GM23338 (cell line): ENCODE measurements at regions not wholly inside any gene's neighbourhood (a gene's known extent, or its start where the extent isn't known, plus 50 kb on each side); places are given as distances from the start of the nearest gene placed in this dataset.
"Not testable (repeated sequence)": the region's sequence is repeated elsewhere in the genome, so short reads cannot be mapped to it uniquely, and the experiment has no call there.

Experiments used
- ATAC-seq: fragments of 200-7000 bp; cut with Tn5 transposase; 3 replicates; pipeline ENCODE4 v1.9.1; 2020
- DNase-seq: peaks from one replicate; pipeline ENCODE4 v3.0.0-alpha.2; 2015; ENCODE audit warnings: low spot score
- H2AFZ ChIP-seq: fragments of 200-600 bp; sonication (generic); 2 replicates; pipeline ENCODE4 v1.8.0; 2016; ENCODE audit warnings: antibody characterized with exemption, mild to moderate bottlenecking, moderate library complexity
- H3F3A ChIP-seq: fragments of 200-600 bp; sonication (generic); replicated peaks from 2 replicates; pipeline ENCODE4 v1.8.0; 2017; ENCODE audit warnings: antibody characterized with exemption, mixed run types, low read depth
- H3K27ac ChIP-seq: fragments of 200-600 bp; sonication (generic); 2 replicates; pipeline ENCODE4 v1.6.1; 2016; ENCODE audit warnings: low read depth
- H3K27me3 ChIP-seq: fragments of 200-600 bp; sonication (generic); 2 replicates; pipeline ENCODE4 v1.8.0; 2016; ENCODE audit warnings: mild to moderate bottlenecking, mixed run types, moderate library complexity; ENCODE audit not compliant: insufficient read depth
- H3K36me3 ChIP-seq: fragments of 200-600 bp; sonication (generic); 2 replicates; pipeline ENCODE4 v1.8.0; 2016; ENCODE audit warnings: mild to moderate bottlenecking; ENCODE audit not compliant: insufficient read depth
- H3K4me1 ChIP-seq: fragments of 200-600 bp; sonication (generic); 2 replicates; pipeline ENCODE4 v1.8.0; 2016; ENCODE audit warnings: mild to moderate bottlenecking, moderate library complexity; ENCODE audit not compliant: insufficient read depth
- H3K4me2 ChIP-seq: fragments of 200-600 bp; sonication (generic); 2 replicates; pipeline ENCODE4 v1.7.1; 2017; ENCODE audit warnings: mixed run types
- H3K4me3 ChIP-seq: fragments of 200-600 bp; sonication (generic); 2 replicates; pipeline ENCODE4 v1.6.1; 2016; ENCODE audit warnings: mixed run types
- H3K79me2 ChIP-seq: fragments of 200-600 bp; sonication (generic); replicated peaks from 2 replicates; pipeline ENCODE4 v1.8.0; 2017; ENCODE audit warnings: mild to moderate bottlenecking; ENCODE audit not compliant: insufficient read depth
- H3K9me2 ChIP-seq: fragments of 200-600 bp; sonication (generic); 2 replicates; pipeline ENCODE4 v1.8.0; 2017; ENCODE audit not compliant: insufficient read depth
- H4K20me1 ChIP-seq: fragments of 200-600 bp; sonication (generic); replicated peaks from 2 replicates; pipeline ENCODE4 v1.8.0; 2017; ENCODE audit warnings: mild to moderate bottlenecking; ENCODE audit not compliant: insufficient read depth
- H3K27ac Mint-ChIP-seq: 2 replicates; pipeline ENCODE4 v1.8.0; 2020; ENCODE audit warnings: inconsistent platforms, mild to moderate bottlenecking, moderate library complexity, mixed read lengths
- H3K27me3 Mint-ChIP-seq: 3 replicates; pipeline ENCODE4 v1.8.0; 2022; ENCODE audit warnings: low read depth, mild to moderate bottlenecking, moderate library complexity, mixed read lengths, inconsistent platforms; ENCODE audit not compliant: insufficient read depth, poor library complexity
- H3K36me3 Mint-ChIP-seq: 3 replicates; pipeline ENCODE4 v1.8.0; 2021; ENCODE audit warnings: low read depth, mild to moderate bottlenecking, inconsistent platforms, moderate library complexity, mixed read lengths
- H3K4me1 Mint-ChIP-seq: 3 replicates; pipeline ENCODE4 v1.8.0; 2020; ENCODE audit warnings: mild to moderate bottlenecking, inconsistent platforms, mixed read lengths
- H3K4me3 Mint-ChIP-seq: 3 replicates; pipeline ENCODE4 v1.8.0; 2021; ENCODE audit warnings: moderate library complexity, mild to moderate bottlenecking, inconsistent platforms, mixed read lengths
- H3K9me3 Mint-ChIP-seq: 3 replicates; pipeline ENCODE4 v1.8.0; 2020; ENCODE audit warnings: moderate library complexity, mild to moderate bottlenecking, inconsistent platforms, mixed read lengths
- EZH2 ChIP-seq: fragments of 200-600 bp; sonication (generic); IDR thresholded peaks from one replicate; pipeline ENCODE4 v1.8.0; 2017; ENCODE audit warnings: antibody characterized with exemption, mild to moderate bottlenecking, low read depth; ENCODE audit not compliant: unreplicated experiment
- EZH2phosphoT487 ChIP-seq: fragments of 200-600 bp; sonication (generic); IDR thresholded peaks from one replicate; pipeline ENCODE4 v1.8.1; 2018; ENCODE audit warnings: antibody characterized with exemption; ENCODE audit not compliant: unreplicated experiment
- JUNB ChIP-seq: IDR thresholded peaks from one replicate; pipeline ENCODE4 v1.6.1; 2016; ENCODE audit warnings: antibody characterized with exemption; ENCODE audit not compliant: unreplicated experiment
- STAT1 ChIP-seq: IDR thresholded peaks from one replicate; pipeline ENCODE4 v1.6.1; 2016; ENCODE audit warnings: antibody characterized with exemption; ENCODE audit not compliant: unreplicated experiment
- ZNF114 ChIP-seq: fragments of 250-450 bp; sonication (Bioruptor Pico); IDR thresholded peaks from 2 replicates; pipeline ENCODE4 v1.5.0; 2020; ENCODE audit warnings: mild to moderate bottlenecking, moderate library complexity
- TF ChIP-seq, protein P1 (sequence below), 2 experiments: fragments of 200-600 bp in 1 of 2; sonication (generic) in 1 of 2; conservative IDR thresholded peaks; 2 replicates each; pipeline versions ENCODE4 v1.5.1 to v1.6.1; 2016 to 2017; ENCODE audit warnings: antibody characterized with exemption in 2 of 2, low read depth in 2 of 2, mild to moderate bottlenecking in 2 of 2, moderate library complexity in 1 of 2
- TF ChIP-seq, protein P2 (sequence below): IDR thresholded peaks from one replicate; pipeline ENCODE4 v1.6.1; 2018; ENCODE audit warnings: antibody characterized with exemption; ENCODE audit not compliant: unreplicated experiment
- TF ChIP-seq, protein P3 (sequence below): fragments of 250-450 bp; sonication (Bioruptor Pico); IDR thresholded peaks from 2 replicates; pipeline ENCODE4 v1.5.0; 2020; ENCODE audit warnings: mild to moderate bottlenecking, moderate library complexity

DNA sequence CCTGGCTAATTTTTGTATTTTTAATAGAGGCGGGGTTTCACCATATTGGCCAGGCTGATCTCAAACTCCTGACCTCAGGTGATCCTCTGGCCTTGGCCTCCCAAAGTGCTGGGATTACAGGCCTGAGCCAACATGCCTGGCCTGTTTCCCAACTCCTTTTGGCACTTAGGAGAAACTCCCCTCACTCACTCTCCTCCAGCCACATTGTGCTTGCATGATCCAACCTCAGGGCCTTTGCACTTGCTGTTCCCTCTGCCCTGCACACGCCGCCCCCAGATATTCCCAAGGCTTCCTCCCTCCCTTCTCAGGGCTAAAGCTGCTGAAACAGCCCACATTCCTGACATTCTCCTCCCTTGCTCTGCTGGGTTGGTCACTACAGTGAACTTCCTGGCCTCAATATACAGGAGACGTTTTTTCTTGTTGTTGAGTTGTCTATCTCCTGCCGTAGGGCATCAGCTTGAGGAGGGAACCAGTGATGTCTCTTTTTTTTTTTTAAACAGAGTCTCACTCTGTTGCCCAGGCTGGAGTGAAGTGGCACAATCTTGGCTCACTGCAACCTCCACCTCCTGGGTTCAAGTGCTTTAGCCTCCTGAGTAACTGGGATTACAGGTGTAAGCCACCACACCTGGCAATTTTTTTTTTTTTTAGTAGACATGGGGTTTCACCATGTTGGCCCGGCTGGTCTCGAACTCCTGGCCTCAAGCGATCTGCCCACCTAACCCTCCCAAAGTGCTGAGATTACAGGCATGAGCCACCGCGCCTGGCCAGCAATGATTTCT, 61.4 kb upstream of the PTPN1 start:
- not testable (repeated sequence) for H3K4me1 ChIP-seq, H3K27me3 Mint-ChIP-seq, H3F3A ChIP-seq, H3K4me2 ChIP-seq, H4K20me1 ChIP-seq, H3K27me3 ChIP-seq, H3K27ac Mint-ChIP-seq, H3K9me2 ChIP-seq, H3K9me3 Mint-ChIP-seq, H3K79me2 ChIP-seq, H3K4me3 Mint-ChIP-seq, H2AFZ ChIP-seq, H3K36me3 ChIP-seq, H3K27ac ChIP-seq, H3K4me3 ChIP-seq, H3K36me3 Mint-ChIP-seq
- ATAC-seq (peak; percentile 20; the same call in 1 of the 3 replicates), DNase-seq (peak; percentile 72)
- peaks cover 14% of the 10 kb centered on the region; the same call in 2 of the 3 replicates for H3K4me1 Mint-ChIP-seq

DNA sequence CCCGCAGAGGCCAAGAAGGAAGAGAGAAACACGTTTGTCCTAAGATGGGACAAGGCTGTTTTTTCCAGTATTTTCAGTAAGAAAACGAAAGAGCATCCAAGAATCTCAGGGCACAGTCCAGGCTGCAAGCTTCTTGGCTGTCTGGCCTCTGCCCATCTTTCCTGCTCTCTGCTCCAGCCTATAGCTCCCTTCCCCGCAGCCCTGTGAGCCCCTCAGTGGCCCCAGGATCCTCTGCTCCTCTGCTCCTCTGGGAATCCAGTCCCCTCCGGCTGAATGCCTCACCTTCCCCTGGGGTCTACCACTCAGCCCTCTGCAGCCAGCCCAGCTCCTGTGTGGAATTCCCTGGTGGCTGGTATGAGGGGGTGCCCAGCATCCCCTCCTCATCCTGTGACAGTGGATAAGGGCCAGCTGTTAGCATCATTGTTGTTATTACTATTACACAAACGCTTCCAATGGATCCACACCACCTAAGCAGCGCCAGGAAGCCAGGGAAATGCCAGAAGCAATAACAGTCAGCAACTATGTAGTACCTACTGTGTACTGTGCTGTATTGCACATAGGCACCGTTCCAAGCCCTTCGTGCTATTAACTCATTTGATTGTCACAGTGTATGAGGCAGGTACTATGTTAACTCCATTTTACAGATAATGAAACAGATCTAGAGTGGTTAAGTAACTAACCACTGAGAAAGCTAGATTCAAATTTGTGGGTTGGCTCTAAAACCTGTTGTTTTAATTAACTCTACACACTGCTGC, 60.3 kb upstream of the PTPN1 start:
- Histone ChIP-seq H2AFZ (no peak overlapping the region), H4K20me1 (no peaks in the 10 kb centered on the region), H3F3A (no peaks in the 10 kb centered on the region), H3K9me2 (no peaks in the 10 kb centered on the region), H3K27me3 (no peaks in the 10 kb centered on the region), H3K27ac (no peak overlapping the region), H3K4me3 (no peak overlapping the region), H3K79me2 (no peaks in the 10 kb centered on the region), H3K4me2 (no peak overlapping the region), H3K4me1 (no peaks in the 10 kb centered on the region), H3K36me3 (no peaks in the 10 kb centered on the region)
- H3K9me3 Mint-ChIP-seq = no peaks in the 10 kb centered on the region
- peaks cover 14% of the 10 kb centered on the region; the same call in 2 of the 3 replicates for H3K4me1 Mint-ChIP-seq
- no peak for ATAC-seq
- no peak overlapping the region for H3K4me3 Mint-ChIP-seq
- DNase-seq = no peak
- H3K27ac Mint-ChIP-seq = no peak overlapping the region
- no peaks in the 10 kb centered on the region for H3K36me3 Mint-ChIP-seq
- peaks cover 7% of the 10 kb centered on the region for H3K27me3 Mint-ChIP-seq
- TF ChIP-seq JUNB (no peak), EZH2phosphoT487 (no peak), EZH2 (no peak), ZNF114 (no peak), STAT1 (no peak)
- TF ChIP-seq, protein P1, sequence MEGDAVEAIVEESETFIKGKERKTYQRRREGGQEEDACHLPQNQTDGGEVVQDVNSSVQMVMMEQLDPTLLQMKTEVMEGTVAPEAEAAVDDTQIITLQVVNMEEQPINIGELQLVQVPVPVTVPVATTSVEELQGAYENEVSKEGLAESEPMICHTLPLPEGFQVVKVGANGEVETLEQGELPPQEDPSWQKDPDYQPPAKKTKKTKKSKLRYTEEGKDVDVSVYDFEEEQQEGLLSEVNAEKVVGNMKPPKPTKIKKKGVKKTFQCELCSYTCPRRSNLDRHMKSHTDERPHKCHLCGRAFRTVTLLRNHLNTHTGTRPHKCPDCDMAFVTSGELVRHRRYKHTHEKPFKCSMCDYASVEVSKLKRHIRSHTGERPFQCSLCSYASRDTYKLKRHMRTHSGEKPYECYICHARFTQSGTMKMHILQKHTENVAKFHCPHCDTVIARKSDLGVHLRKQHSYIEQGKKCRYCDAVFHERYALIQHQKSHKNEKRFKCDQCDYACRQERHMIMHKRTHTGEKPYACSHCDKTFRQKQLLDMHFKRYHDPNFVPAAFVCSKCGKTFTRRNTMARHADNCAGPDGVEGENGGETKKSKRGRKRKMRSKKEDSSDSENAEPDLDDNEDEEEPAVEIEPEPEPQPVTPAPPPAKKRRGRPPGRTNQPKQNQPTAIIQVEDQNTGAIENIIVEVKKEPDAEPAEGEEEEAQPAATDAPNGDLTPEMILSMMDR (conservative IDR thresholded peaks at IDR 0.05; ENCODE audit: low read depth in 2 of 2) = no peak
- TF ChIP-seq, protein P2, sequence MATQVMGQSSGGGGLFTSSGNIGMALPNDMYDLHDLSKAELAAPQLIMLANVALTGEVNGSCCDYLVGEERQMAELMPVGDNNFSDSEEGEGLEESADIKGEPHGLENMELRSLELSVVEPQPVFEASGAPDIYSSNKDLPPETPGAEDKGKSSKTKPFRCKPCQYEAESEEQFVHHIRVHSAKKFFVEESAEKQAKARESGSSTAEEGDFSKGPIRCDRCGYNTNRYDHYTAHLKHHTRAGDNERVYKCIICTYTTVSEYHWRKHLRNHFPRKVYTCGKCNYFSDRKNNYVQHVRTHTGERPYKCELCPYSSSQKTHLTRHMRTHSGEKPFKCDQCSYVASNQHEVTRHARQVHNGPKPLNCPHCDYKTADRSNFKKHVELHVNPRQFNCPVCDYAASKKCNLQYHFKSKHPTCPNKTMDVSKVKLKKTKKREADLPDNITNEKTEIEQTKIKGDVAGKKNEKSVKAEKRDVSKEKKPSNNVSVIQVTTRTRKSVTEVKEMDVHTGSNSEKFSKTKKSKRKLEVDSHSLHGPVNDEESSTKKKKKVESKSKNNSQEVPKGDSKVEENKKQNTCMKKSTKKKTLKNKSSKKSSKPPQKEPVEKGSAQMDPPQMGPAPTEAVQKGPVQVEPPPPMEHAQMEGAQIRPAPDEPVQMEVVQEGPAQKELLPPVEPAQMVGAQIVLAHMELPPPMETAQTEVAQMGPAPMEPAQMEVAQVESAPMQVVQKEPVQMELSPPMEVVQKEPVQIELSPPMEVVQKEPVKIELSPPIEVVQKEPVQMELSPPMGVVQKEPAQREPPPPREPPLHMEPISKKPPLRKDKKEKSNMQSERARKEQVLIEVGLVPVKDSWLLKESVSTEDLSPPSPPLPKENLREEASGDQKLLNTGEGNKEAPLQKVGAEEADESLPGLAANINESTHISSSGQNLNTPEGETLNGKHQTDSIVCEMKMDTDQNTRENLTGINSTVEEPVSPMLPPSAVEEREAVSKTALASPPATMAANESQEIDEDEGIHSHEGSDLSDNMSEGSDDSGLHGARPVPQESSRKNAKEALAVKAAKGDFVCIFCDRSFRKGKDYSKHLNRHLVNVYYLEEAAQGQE = no peak
- TF ChIP-seq, protein P3, sequence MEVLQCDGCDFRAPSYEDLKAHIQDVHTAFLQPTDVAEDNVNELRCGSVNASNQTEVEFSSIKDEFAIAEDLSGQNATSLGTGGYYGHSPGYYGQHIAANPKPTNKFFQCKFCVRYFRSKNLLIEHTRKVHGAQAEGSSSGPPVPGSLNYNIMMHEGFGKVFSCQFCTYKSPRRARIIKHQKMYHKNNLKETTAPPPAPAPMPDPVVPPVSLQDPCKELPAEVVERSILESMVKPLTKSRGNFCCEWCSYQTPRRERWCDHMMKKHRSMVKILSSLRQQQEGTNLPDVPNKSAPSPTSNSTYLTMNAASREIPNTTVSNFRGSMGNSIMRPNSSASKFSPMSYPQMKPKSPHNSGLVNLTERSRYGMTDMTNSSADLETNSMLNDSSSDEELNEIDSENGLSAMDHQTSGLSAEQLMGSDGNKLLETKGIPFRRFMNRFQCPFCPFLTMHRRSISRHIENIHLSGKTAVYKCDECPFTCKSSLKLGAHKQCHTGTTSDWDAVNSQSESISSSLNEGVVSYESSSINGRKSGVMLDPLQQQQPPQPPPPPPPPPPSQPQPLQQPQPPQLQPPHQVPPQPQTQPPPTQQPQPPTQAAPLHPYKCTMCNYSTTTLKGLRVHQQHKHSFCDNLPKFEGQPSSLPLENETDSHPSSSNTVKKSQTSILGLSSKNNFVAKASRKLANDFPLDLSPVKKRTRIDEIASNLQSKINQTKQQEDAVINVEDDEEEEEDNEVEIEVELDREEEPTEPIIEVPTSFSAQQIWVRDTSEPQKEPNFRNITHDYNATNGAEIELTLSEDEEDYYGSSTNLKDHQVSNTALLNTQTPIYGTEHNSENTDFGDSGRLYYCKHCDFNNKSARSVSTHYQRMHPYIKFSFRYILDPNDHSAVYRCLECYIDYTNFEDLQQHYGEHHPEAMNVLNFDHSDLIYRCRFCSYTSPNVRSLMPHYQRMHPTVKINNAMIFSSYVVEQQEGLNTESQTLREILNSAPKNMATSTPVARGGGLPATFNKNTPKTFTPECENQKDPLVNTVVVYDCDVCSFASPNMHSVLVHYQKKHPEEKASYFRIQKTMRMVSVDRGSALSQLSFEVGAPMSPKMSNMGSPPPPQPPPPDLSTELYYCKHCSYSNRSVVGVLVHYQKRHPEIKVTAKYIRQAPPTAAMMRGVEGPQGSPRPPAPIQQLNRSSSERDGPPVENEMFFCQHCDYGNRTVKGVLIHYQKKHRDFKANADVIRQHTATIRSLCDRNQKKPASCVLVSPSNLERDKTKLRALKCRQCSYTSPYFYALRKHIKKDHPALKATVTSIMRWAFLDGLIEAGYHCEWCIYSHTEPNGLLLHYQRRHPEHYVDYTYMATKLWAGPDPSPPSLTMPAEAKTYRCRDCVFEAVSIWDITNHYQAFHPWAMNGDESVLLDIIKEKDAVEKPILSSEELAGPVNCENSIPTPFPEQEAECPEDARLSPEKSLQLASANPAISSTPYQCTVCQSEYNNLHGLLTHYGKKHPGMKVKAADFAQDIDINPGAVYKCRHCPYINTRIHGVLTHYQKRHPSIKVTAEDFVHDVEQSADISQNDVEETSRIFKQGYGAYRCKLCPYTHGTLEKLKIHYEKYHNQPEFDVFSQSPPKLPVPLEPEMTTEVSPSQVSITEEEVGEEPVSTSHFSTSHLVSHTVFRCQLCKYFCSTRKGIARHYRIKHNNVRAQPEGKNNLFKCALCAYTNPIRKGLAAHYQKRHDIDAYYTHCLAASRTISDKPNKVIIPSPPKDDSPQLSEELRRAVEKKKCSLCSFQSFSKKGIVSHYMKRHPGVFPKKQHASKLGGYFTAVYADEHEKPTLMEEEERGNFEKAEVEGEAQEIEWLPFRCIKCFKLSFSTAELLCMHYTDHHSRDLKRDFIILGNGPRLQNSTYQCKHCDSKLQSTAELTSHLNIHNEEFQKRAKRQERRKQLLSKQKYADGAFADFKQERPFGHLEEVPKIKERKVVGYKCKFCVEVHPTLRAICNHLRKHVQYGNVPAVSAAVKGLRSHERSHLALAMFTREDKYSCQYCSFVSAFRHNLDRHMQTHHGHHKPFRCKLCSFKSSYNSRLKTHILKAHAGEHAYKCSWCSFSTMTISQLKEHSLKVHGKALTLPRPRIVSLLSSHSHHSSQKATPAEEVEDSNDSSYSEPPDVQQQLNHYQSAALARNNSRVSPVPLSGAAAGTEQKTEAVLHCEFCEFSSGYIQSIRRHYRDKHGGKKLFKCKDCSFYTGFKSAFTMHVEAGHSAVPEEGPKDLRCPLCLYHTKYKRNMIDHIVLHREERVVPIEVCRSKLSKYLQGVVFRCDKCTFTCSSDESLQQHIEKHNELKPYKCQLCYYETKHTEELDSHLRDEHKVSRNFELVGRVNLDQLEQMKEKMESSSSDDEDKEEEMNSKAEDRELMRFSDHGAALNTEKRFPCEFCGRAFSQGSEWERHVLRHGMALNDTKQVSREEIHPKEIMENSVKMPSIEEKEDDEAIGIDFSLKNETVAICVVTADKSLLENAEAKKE (CRISPR knock-in tag) = no peak
